Duodenal mucosa (tissue), 2 donors: ENCODE measurements at regions not wholly inside any gene's neighbourhood (a gene's known extent, or its start where the extent isn't known, plus 50 kb on each side); places are given as distances from the start of the nearest gene placed in this dataset.

Experiments
- H3K27ac ChIP-seq: one replicate; pipeline ENCODE4 v1.7.0; 2013; ENCODE audit warnings: low read depth, low read length
- H3K27me3 ChIP-seq, 2 donors: one replicate each; pipeline ENCODE4 v1.7.0; 2013; ENCODE audit warnings: low read length in 2 of 2, control low read depth in 1 of 2; ENCODE audit not compliant: insufficient read depth in 2 of 2, control insufficient read depth in 1 of 2
- H3K36me3 ChIP-seq, 2 donors: one replicate each; pipeline ENCODE4 v1.7.0; 2013; ENCODE audit warnings: low read length in 2 of 2, control low read depth in 1 of 2; ENCODE audit not compliant: insufficient read depth in 2 of 2, control insufficient read depth in 1 of 2
- H3K4me1 ChIP-seq, 2 donors: one replicate each; pipeline ENCODE4 v1.7.0; 2013; ENCODE audit warnings: low read length in 2 of 2, control low read depth in 1 of 2; ENCODE audit not compliant: insufficient read depth in 2 of 2, control insufficient read depth in 1 of 2
- H3K4me3 ChIP-seq, 2 donors: one replicate each; pipeline ENCODE4 v1.7.0; 2013; ENCODE audit warnings: low read length in 2 of 2, low read depth in 1 of 2
- H3K9ac ChIP-seq, 2 donors: one replicate each; pipeline ENCODE4 v1.7.0; 2013; ENCODE audit warnings: low read length in 2 of 2, low read depth in 1 of 2
- H3K9me3 ChIP-seq, 2 donors: one replicate each; pipeline ENCODE4 v1.7.0; 2013; ENCODE audit warnings: low read length in 2 of 2, control low read depth in 1 of 2; ENCODE audit not compliant: control insufficient read depth in 1 of 2

- Histone ChIP-seq H3K4me1 (no peaks in the 10 kb centered on the region), H3K27ac (no peak overlapping the region), H3K9me3 (no peaks in the 10 kb centered on the region), H3K4me3 (no peak overlapping the region), H3K36me3 (no peaks in the 10 kb centered on the region), H3K9ac (no peak overlapping the region), H3K27me3 (no peaks in the 10 kb centered on the region)
Measured at GRCh38 chr2:228649447-228649846, 468.0 kb upstream of the SPHKAP start.

- Histone ChIP-seq H3K36me3 (no peaks in the 10 kb centered on the region), H3K4me1 (no peaks in the 10 kb centered on the region), H3K4me3 (no peak overlapping the region), H3K9me3 (no peaks in the 10 kb centered on the region), H3K27me3 (no peaks in the 10 kb centered on the region), H3K9ac (no peak overlapping the region), H3K27ac (no peak overlapping the region)
Measured at GRCh38 chr2:228648541-228648940, 467.1 kb upstream of the SPHKAP start.

GRCh38 chr2:228646061-228646460 lies 464.6 kb upstream of the SPHKAP start:
- no peak overlapping the region for H3K27ac ChIP-seq
- no peak overlapping the region for H3K4me3 ChIP-seq
- H3K4me1 ChIP-seq, result no peaks in the 10 kb centered on the region
- no peaks in the 10 kb centered on the region for H3K9me3 ChIP-seq
- H3K27me3 ChIP-seq, result no peaks in the 10 kb centered on the region
- H3K9ac ChIP-seq, result no peak overlapping the region
- H3K36me3 ChIP-seq, result no peaks in the 10 kb centered on the region

GRCh38 chr2:228644199-228644598 lies 462.7 kb upstream of the SPHKAP start:
- Histone ChIP-seq H3K4me3 (no peak overlapping the region), H3K27ac (no peak overlapping the region), H3K36me3 (no peaks in the 10 kb centered on the region), H3K9me3 (no peaks in the 10 kb centered on the region), H3K27me3 (no peaks in the 10 kb centered on the region), H3K9ac (no peak overlapping the region), H3K4me1 (no peaks in the 10 kb centered on the region)

GRCh38 chr2:228642861-228643260 lies 461.4 kb upstream of the SPHKAP start:
- Histone ChIP-seq H3K27me3 (no peaks in the 10 kb centered on the region), H3K9ac (no peak overlapping the region), H3K27ac (no peak overlapping the region), H3K4me1 (no peaks in the 10 kb centered on the region), H3K4me3 (no peak overlapping the region), H3K9me3 (no peaks in the 10 kb centered on the region), H3K36me3 (no peaks in the 10 kb centered on the region)

- Histone ChIP-seq H3K36me3 (no peaks in the 10 kb centered on the region), H3K9ac (no peak overlapping the region), H3K27me3 (no peaks in the 10 kb centered on the region), H3K27ac (no peak overlapping the region), H3K4me1 (no peaks in the 10 kb centered on the region), H3K9me3 (no peaks in the 10 kb centered on the region), H3K4me3 (no peak overlapping the region)
Measured at GRCh38 chr2:228630786-228631185, 449.3 kb upstream of the SPHKAP start.

- Histone ChIP-seq H3K9me3 (no peaks in the 10 kb centered on the region), H3K4me1 (no peaks in the 10 kb centered on the region), H3K27ac (no peak overlapping the region), H3K9ac (no peak overlapping the region), H3K36me3 (no peaks in the 10 kb centered on the region), H3K27me3 (no peaks in the 10 kb centered on the region), H3K4me3 (no peak overlapping the region)
Measured at GRCh38 chr2:228629251-228629650, 447.8 kb upstream of the SPHKAP start.

- no peaks in the 10 kb centered on the region for H3K9me3 ChIP-seq
- no peak overlapping the region for H3K27ac ChIP-seq
- no peak overlapping the region for H3K4me3 ChIP-seq
- no peaks in the 10 kb centered on the region for H3K27me3 ChIP-seq
- H3K4me1 ChIP-seq, result no peaks in the 10 kb centered on the region
- no peak overlapping the region for H3K9ac ChIP-seq
- no peaks in the 10 kb centered on the region for H3K36me3 ChIP-seq
Measured at GRCh38 chr2:228628682-228629081, 447.2 kb upstream of the SPHKAP start.

GRCh38 chr2:228627510-228627909 lies 446.0 kb upstream of the SPHKAP start:
- H3K4me1 ChIP-seq, result no peaks in the 10 kb centered on the region
- H3K4me3 ChIP-seq, result no peak overlapping the region
- no peaks in the 10 kb centered on the region for H3K9me3 ChIP-seq
- H3K36me3 ChIP-seq, result no peaks in the 10 kb centered on the region
- no peaks in the 10 kb centered on the region for H3K27me3 ChIP-seq
- H3K9ac ChIP-seq, result no peak overlapping the region
- no peak overlapping the region for H3K27ac ChIP-seq

- Histone ChIP-seq H3K4me1 (no peaks in the 10 kb centered on the region), H3K27ac (no peak overlapping the region), H3K36me3 (no peaks in the 10 kb centered on the region), H3K9me3 (no peaks in the 10 kb centered on the region), H3K27me3 (no peaks in the 10 kb centered on the region), H3K9ac (no peak overlapping the region), H3K4me3 (no peak overlapping the region)
Measured at GRCh38 chr2:228625481-228625880, 444.0 kb upstream of the SPHKAP start.

GRCh38 chr2:228624733-228625132 lies 443.2 kb upstream of the SPHKAP start:
- no peaks in the 10 kb centered on the region for H3K9me3 ChIP-seq
- no peaks in the 10 kb centered on the region for H3K27me3 ChIP-seq
- no peak overlapping the region for H3K4me3 ChIP-seq
- no peaks in the 10 kb centered on the region for H3K4me1 ChIP-seq
- no peaks in the 10 kb centered on the region for H3K36me3 ChIP-seq
- no peak overlapping the region for H3K27ac ChIP-seq
- no peak overlapping the region for H3K9ac ChIP-seq
